ENCODE measurements at regions not wholly inside any gene's neighbourhood (a gene's known extent, or its start where the extent isn't known, plus 50 kb on each side); places are given as distances from the start of the nearest gene placed in this dataset.
"Not testable (repeated sequence)": the region's sequence is repeated elsewhere in the genome, so short reads cannot be mapped to it uniquely, and the experiment has no call there.

DNA sequence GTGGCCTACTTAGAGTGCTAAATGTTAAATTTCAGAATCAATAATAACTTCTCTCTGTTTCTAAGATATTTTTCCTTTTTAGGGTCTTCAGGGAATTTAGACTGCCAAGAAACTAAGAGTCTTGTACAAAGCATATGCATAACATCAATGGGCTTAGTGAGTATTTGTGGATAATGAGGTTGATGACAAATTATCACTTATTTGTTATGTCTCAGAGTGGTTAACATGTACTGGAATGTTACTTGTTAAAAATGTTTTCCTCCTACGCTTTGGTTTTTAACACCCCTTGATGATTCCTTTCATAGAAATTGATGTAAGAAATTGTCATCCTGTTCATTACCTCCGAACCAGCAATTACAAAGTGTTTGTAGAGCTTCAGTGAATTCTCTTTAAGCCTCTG, 144.3 kb downstream of the MRPS30 start:
- TF ChIP-seq, protein P1, sequence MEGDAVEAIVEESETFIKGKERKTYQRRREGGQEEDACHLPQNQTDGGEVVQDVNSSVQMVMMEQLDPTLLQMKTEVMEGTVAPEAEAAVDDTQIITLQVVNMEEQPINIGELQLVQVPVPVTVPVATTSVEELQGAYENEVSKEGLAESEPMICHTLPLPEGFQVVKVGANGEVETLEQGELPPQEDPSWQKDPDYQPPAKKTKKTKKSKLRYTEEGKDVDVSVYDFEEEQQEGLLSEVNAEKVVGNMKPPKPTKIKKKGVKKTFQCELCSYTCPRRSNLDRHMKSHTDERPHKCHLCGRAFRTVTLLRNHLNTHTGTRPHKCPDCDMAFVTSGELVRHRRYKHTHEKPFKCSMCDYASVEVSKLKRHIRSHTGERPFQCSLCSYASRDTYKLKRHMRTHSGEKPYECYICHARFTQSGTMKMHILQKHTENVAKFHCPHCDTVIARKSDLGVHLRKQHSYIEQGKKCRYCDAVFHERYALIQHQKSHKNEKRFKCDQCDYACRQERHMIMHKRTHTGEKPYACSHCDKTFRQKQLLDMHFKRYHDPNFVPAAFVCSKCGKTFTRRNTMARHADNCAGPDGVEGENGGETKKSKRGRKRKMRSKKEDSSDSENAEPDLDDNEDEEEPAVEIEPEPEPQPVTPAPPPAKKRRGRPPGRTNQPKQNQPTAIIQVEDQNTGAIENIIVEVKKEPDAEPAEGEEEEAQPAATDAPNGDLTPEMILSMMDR (IDR thresholded peaks at IDR 0.05; ENCODE audit: borderline replicate concordance, insufficient read depth, low read depth, low read length), result no peak
- no peak overlapping the region for H3K4me3 ChIP-seq (ENCODE audit: low read depth, low read length)

- not testable (repeated sequence) for H3K4me3 ChIP-seq (ENCODE audit: low read depth, low read length)
Measured at GRCh38 chr5:44958943-44959454, 150.3 kb downstream of the MRPS30 start.

GRCh38 chr5:44969825-44970224, 161.1 kb downstream of the MRPS30 start:
- TF ChIP-seq, protein P1 (IDR thresholded peaks at IDR 0.05; ENCODE audit: borderline replicate concordance, insufficient read depth, low read depth, low read length), result no peak
- no peak overlapping the region for H3K4me3 ChIP-seq (ENCODE audit: low read depth, low read length)

- H3K4me3 ChIP-seq (ENCODE audit: low read depth, low read length), result not testable (repeated sequence)
Measured at GRCh38 chr5:44970963-44971362, 162.2 kb downstream of the MRPS30 start.

DNA sequence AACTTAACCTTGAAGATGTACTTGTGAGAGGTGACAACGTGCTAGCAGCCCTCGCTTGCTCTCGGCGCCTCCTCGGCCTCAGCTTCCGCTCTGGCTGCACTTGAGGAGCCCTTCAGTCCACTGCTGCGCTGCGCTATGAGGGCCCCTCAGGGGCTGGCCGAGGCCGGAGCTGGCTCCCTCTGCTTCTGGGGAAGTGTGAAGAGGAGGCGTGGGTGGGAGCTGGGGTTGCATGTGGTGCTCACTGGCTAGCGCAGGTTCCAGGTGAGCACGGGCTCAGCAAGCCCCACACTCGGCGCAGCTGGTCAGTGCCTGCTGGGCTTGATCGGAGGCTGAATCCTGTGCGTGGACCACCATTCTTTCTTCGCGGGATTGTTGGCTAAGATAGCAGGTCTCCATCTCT, 166.1 kb downstream of the MRPS30 start:
- TF ChIP-seq, protein P1 (IDR thresholded peaks at IDR 0.05; ENCODE audit: borderline replicate concordance, insufficient read depth, low read depth, low read length), result no peak
- no peak overlapping the region for H3K4me3 ChIP-seq (ENCODE audit: low read depth, low read length)

DNA sequence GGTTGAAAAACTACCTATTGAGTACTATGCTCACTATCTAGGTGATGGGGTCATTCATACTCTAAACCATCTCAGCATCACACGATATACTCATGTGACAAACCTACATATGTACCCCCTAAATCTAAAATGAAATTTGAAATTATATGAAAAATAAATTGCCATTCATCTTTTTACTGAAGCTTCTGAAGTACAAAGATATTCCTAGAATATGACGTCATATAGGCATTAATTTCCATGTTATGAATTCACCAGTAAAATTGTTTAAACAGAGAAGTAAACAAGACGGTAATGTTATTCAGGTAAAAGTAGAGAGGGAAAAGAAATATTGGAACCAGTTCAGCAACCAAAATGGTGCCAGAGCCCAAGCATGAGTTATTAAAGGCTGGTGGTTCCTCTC, 173.0 kb downstream of the MRPS30 start:
- TF ChIP-seq, protein P1 (IDR thresholded peaks at IDR 0.05; ENCODE audit: borderline replicate concordance, insufficient read depth, low read depth, low read length), result no peak

GRCh38 chr5:44983006-44983405, 174.3 kb downstream of the MRPS30 start:
- TF ChIP-seq, protein P1 (IDR thresholded peaks at IDR 0.05; ENCODE audit: borderline replicate concordance, insufficient read depth, low read depth, low read length), result no peak
- H3K4me3 ChIP-seq (ENCODE audit: low read depth, low read length), result no peak overlapping the region

More for the DNA sequence above, 173.0 kb downstream of the MRPS30 start:
- H3K4me3 ChIP-seq (ENCODE audit: low read depth, low read length), result no peak overlapping the region

DNA sequence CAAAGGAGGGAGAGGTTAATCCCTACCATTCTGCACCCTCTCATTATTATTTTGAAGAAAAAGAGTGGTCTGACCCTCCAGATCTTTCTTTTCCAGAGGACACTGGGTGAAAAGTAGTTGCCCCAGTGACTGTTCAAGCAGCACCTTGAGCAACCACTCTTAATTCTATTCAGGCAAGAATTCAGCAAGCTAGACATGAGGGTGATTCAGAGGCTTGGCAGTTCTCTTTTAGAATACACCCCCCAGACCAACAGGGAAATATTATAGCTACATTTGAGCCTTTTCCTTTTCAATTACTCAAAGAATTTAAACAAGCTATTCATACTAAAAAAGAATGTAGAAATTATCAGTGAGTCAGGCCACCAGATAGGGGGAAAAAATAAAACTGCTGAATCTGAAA, 178.3 kb downstream of the MRPS30 start:
- TF ChIP-seq, protein P1 (IDR thresholded peaks at IDR 0.05; ENCODE audit: borderline replicate concordance, insufficient read depth, low read depth, low read length), result no peak

More for the DNA sequence above, 178.3 kb downstream of the MRPS30 start:
- no peak overlapping the region for H3K4me3 ChIP-seq (ENCODE audit: low read depth, low read length)
